ENCODE measurements at regions not wholly inside any gene's neighbourhood (a gene's known extent, or its start where the extent isn't known, plus 50 kb on each side); places are given as distances from the start of the nearest gene placed in this dataset.
"Not testable (repeated sequence)": the region's sequence is repeated elsewhere in the genome, so short reads cannot be mapped to it uniquely, and the experiment has no call there.

GRCh38 chr10:46095943-46096342 is 49.9 kb upstream of the MSMB start:
- not testable (repeated sequence) for DNase-seq (ENCODE audit: low spot score)

GRCh38 chr10:46096446-46096845 is 50.4 kb upstream of the MSMB start:
- DNase-seq (ENCODE audit: low spot score), result no peak

GRCh38 chr10:46096909-46097575 is 51.0 kb upstream of the MSMB start:
- DNase-seq (ENCODE audit: low spot score), result no peak

GRCh38 chr10:46097576-46098317 is 51.7 kb upstream of the MSMB start:
- no peak for DNase-seq (ENCODE audit: low spot score)

- DNase-seq (ENCODE audit: low spot score), result no peak
These were observed 52.3 kb upstream of the MSMB start for GRCh38 chr10:46098386-46098785.

GRCh38 chr10:46098925-46099324 is 52.9 kb upstream of the MSMB start:
- DNase-seq (ENCODE audit: low spot score), result not testable (repeated sequence)

- DNase-seq (ENCODE audit: low spot score), result no peak
These were observed 58.1 kb upstream of the MSMB start for GRCh38 chr10:46104071-46104585.

GRCh38 chr10:46105416-46105815 is 59.3 kb upstream of the MSMB start:
- DNase-seq (ENCODE audit: low spot score), result not testable (repeated sequence)

- not testable (repeated sequence) for DNase-seq (ENCODE audit: low spot score)
These were observed 59.9 kb upstream of the MSMB start for GRCh38 chr10:46105856-46106409.

GRCh38 chr10:46106410-46107255 is 60.6 kb upstream of the MSMB start:
- DNase-seq (ENCODE audit: low spot score), result peak; percentile 42

GRCh38 chr10:46108158-46108499 is 62.1 kb upstream of the MSMB start:
- not testable (repeated sequence) for DNase-seq (ENCODE audit: low spot score)

GRCh38 chr10:46154271-46154670 is 108.2 kb upstream of the MSMB start:
- DNase-seq (ENCODE audit: low spot score), result not testable (repeated sequence)

GRCh38 chr10:46154683-46155082 is 108.6 kb upstream of the MSMB start:
- DNase-seq (ENCODE audit: low spot score), result not testable (repeated sequence)

- not testable (repeated sequence) for DNase-seq (ENCODE audit: low spot score)
These were observed 110.8 kb upstream of the MSMB start for GRCh38 chr10:46156866-46157265.

GRCh38 chr10:46169736-46170135 is 117.1 kb upstream of the ANTXRL start:
- DNase-seq (ENCODE audit: low spot score), result no peak

- DNase-seq (ENCODE audit: low spot score), result no peak
These were observed 116.0 kb upstream of the ANTXRL start for GRCh38 chr10:46170789-46171188.

- DNase-seq (ENCODE audit: low spot score), result no peak
These were observed 115.1 kb upstream of the ANTXRL start for GRCh38 chr10:46171661-46172060.

- DNase-seq (ENCODE audit: low spot score), result no peak
These were observed 111.5 kb upstream of the ANTXRL start for GRCh38 chr10:46175296-46175695.

- no peak for DNase-seq (ENCODE audit: low spot score)
These were observed 111.0 kb upstream of the ANTXRL start for GRCh38 chr10:46175831-46176230.

- DNase-seq (ENCODE audit: low spot score), result not testable (repeated sequence)
These were observed 99.4 kb upstream of the ANTXRL start for GRCh38 chr10:46187431-46187830.

- DNase-seq (ENCODE audit: low spot score), result no peak
These were observed 89.7 kb upstream of the ANTXRL start for GRCh38 chr10:46197050-46197449.

GRCh38 chr10:46198516-46198915 is 88.3 kb upstream of the ANTXRL start:
- DNase-seq (ENCODE audit: low spot score), result no peak

Data from HuH-7 (cell line).